ENCODE measurements at regions not wholly inside any gene's neighbourhood (a gene's known extent, or its start where the extent isn't known, plus 50 kb on each side); places are given as distances from the start of the nearest gene placed in this dataset.
A peak's percentile ranks its signal among the peaks of the same experiment; 100 is the strongest.

- Histone ChIP-seq H3K4me1 (ENCODE audit: insufficient read depth, low read length) (no peaks in the 10 kb centered on the region), H3K27ac (ENCODE audit: low read depth, low read length) (no peak overlapping the region), H3K4me3 (ENCODE audit: low read length) (no peak overlapping the region), H3K36me3 (ENCODE audit: insufficient read depth, low read length) (no peaks in the 10 kb centered on the region), H3K27me3 (ENCODE audit: insufficient read depth, low read length, poor library complexity, severe bottlenecking) (no peaks in the 10 kb centered on the region), H3K9me3 (ENCODE audit: low read length) (no peaks in the 10 kb centered on the region)
- H3K27ac Mint-ChIP-seq = no peak overlapping the region
- no peak overlapping the region for H3K4me3 Mint-ChIP-seq
- H3K9me3 Mint-ChIP-seq = peaks cover 2 to 11% (median 3%) of the 10 kb centered on the region in 5 donors
- no peaks in the 10 kb centered on the region for H3K36me3 Mint-ChIP-seq
- CTCF ChIA-PET = no interaction called here
- peaks cover 0 to 1% (median 0%) of the 10 kb centered on the region in 3 donors for H3K4me1 Mint-ChIP-seq
- POLR2A ChIA-PET = no interaction called here
- H3K27me3 Mint-ChIP-seq = peaks cover 3 to 11% of the 10 kb centered on the region in 2 donors
- DNase-seq = no peak
Observed at GRCh38 chr20:19901226-19901625, 115.9 kb upstream of the NAA20 start.

GRCh38 chr20:19903168-19903811 is 113.9 kb upstream of the NAA20 start:
- H3K9me3 ChIP-seq (ENCODE audit: low read length) = no peaks in the 10 kb centered on the region
- Mint-ChIP-seq H3K27me3 (peaks cover 3 to 7% of the 10 kb centered on the region in 2 donors), H3K27ac (peak overlapping the region in 1 of 8 donors; percentile 25), H3K4me1 (peaks cover 0 to 1% (median 0%) of the 10 kb centered on the region in 3 donors), H3K9me3 (peaks cover 2 to 11% (median 3%) of the 10 kb centered on the region in 5 donors), H3K36me3 (no peaks in the 10 kb centered on the region), H3K4me3 (no peak overlapping the region)
- no peaks in the 10 kb centered on the region for H3K4me1 ChIP-seq (ENCODE audit: insufficient read depth, low read length)
- ChIA-PET CTCF (no interaction called here), POLR2A (no interaction called here)
- H3K36me3 ChIP-seq (ENCODE audit: insufficient read depth, low read length) = no peaks in the 10 kb centered on the region
- H3K27ac ChIP-seq (ENCODE audit: low read depth, low read length) = no peak overlapping the region
- H3K4me3 ChIP-seq (ENCODE audit: low read length) = no peak overlapping the region
- no peaks in the 10 kb centered on the region for H3K27me3 ChIP-seq (ENCODE audit: insufficient read depth, low read length, poor library complexity, severe bottlenecking)
- no peak for DNase-seq

GRCh38 chr20:19907326-19908056 is 109.7 kb upstream of the NAA20 start:
- CTCF ChIA-PET = no interaction called here
- H3K27me3 ChIP-seq (ENCODE audit: insufficient read depth, low read length, poor library complexity, severe bottlenecking) = no peaks in the 10 kb centered on the region
- POLR2A ChIA-PET = no interaction called here
- no peak overlapping the region for H3K4me3 ChIP-seq (ENCODE audit: low read length)
- Mint-ChIP-seq H3K4me1 (peaks cover 0 to 1% (median 0%) of the 10 kb centered on the region in 3 donors), H3K27me3 (peaks cover 3 to 6% of the 10 kb centered on the region in 2 donors), H3K36me3 (no peaks in the 10 kb centered on the region), H3K9me3 (peaks cover 0 to 3% (median 0%) of the 10 kb centered on the region in 5 donors), H3K27ac (no peak overlapping the region), H3K4me3 (no peak overlapping the region)
- H3K9me3 ChIP-seq (ENCODE audit: low read length) = no peaks in the 10 kb centered on the region
- DNase-seq = no peak
- H3K4me1 ChIP-seq (ENCODE audit: insufficient read depth, low read length) = no peaks in the 10 kb centered on the region
- H3K27ac ChIP-seq (ENCODE audit: low read depth, low read length) = no peak overlapping the region
- H3K36me3 ChIP-seq (ENCODE audit: insufficient read depth, low read length) = no peaks in the 10 kb centered on the region

- Histone ChIP-seq H3K4me3 (ENCODE audit: low read length) (no peak overlapping the region), H3K27me3 (ENCODE audit: insufficient read depth, low read length, poor library complexity, severe bottlenecking) (no peaks in the 10 kb centered on the region), H3K9me3 (ENCODE audit: low read length) (no peaks in the 10 kb centered on the region), H3K27ac (ENCODE audit: low read depth, low read length) (no peak overlapping the region), H3K4me1 (ENCODE audit: insufficient read depth, low read length) (no peaks in the 10 kb centered on the region), H3K36me3 (ENCODE audit: insufficient read depth, low read length) (no peaks in the 10 kb centered on the region)
- H3K27ac Mint-ChIP-seq = no peak overlapping the region
- no peak for DNase-seq
- H3K9me3 Mint-ChIP-seq = peaks cover 0 to 3% (median 0%) of the 10 kb centered on the region in 5 donors
- H3K4me3 Mint-ChIP-seq = no peak overlapping the region
- POLR2A ChIA-PET = no interaction called here
- H3K36me3 Mint-ChIP-seq = no peaks in the 10 kb centered on the region
- H3K27me3 Mint-ChIP-seq = peaks cover 0 to 6% of the 10 kb centered on the region in 2 donors
- CTCF ChIA-PET = interaction anchor here (0.7 kb wide), 1 partner anchor 216 kb away, joined by 3 read pairs; no protein-coding TSS in a partner anchor
- no peaks in the 10 kb centered on the region for H3K4me1 Mint-ChIP-seq
Observed at GRCh38 chr20:19908576-19908975, 108.6 kb upstream of the NAA20 start.

GRCh38 chr20:19909725-19910124 is 107.4 kb upstream of the NAA20 start:
- Histone ChIP-seq H3K27me3 (ENCODE audit: insufficient read depth, low read length, poor library complexity, severe bottlenecking) (no peaks in the 10 kb centered on the region), H3K27ac (ENCODE audit: low read depth, low read length) (no peak overlapping the region), H3K4me3 (ENCODE audit: low read length) (no peak overlapping the region), H3K36me3 (ENCODE audit: insufficient read depth, low read length) (no peaks in the 10 kb centered on the region), H3K9me3 (ENCODE audit: low read length) (no peaks in the 10 kb centered on the region), H3K4me1 (ENCODE audit: insufficient read depth, low read length) (no peaks in the 10 kb centered on the region)
- Mint-ChIP-seq H3K9me3 (peaks cover 0 to 3% (median 0%) of the 10 kb centered on the region in 5 donors), H3K4me3 (no peak overlapping the region), H3K36me3 (no peaks in the 10 kb centered on the region), H3K4me1 (no peaks in the 10 kb centered on the region), H3K27ac (no peak overlapping the region), H3K27me3 (peaks cover 0 to 4% of the 10 kb centered on the region in 2 donors)
- ChIA-PET POLR2A (no interaction called here), CTCF (no interaction called here)
- DNase-seq = no peak

- H3K27ac Mint-ChIP-seq = no peak overlapping the region
- POLR2A ChIA-PET = no interaction called here
Observed at GRCh38 chr20:19911810-19912382, 105.3 kb upstream of the NAA20 start.

GRCh38 chr20:19913349-19913748 is 103.8 kb upstream of the NAA20 start:
- POLR2A ChIA-PET = no interaction called here
- Histone ChIP-seq H3K27me3 (ENCODE audit: insufficient read depth, low read length, poor library complexity, severe bottlenecking) (no peaks in the 10 kb centered on the region), H3K4me3 (ENCODE audit: low read length) (no peak overlapping the region), H3K4me1 (ENCODE audit: insufficient read depth, low read length) (no peaks in the 10 kb centered on the region), H3K36me3 (ENCODE audit: insufficient read depth, low read length) (no peaks in the 10 kb centered on the region), H3K27ac (ENCODE audit: low read depth, low read length) (no peak overlapping the region), H3K9me3 (ENCODE audit: low read length) (no peaks in the 10 kb centered on the region)
- Mint-ChIP-seq H3K4me3 (no peak overlapping the region), H3K36me3 (no peaks in the 10 kb centered on the region), H3K27ac (no peak overlapping the region), H3K9me3 (peaks cover 0 to 3% (median 0%) of the 10 kb centered on the region in 5 donors), H3K27me3 (peaks cover 11 to 13% of the 10 kb centered on the region in 2 donors), H3K4me1 (peaks cover 0 to 3% (median 0%) of the 10 kb centered on the region in 3 donors)
- DNase-seq = no peak
- CTCF ChIA-PET = no interaction called here

More at GRCh38 chr20:19911810-19912382, 105.3 kb upstream of the NAA20 start:
- H3K9me3 Mint-ChIP-seq = peaks cover 0 to 3% (median 0%) of the 10 kb centered on the region in 5 donors
- Histone ChIP-seq H3K4me3 (ENCODE audit: low read length) (no peak overlapping the region), H3K27ac (ENCODE audit: low read depth, low read length) (no peak overlapping the region), H3K27me3 (ENCODE audit: insufficient read depth, low read length, poor library complexity, severe bottlenecking) (no peaks in the 10 kb centered on the region), H3K4me1 (ENCODE audit: insufficient read depth, low read length) (no peaks in the 10 kb centered on the region), H3K9me3 (ENCODE audit: low read length) (no peaks in the 10 kb centered on the region), H3K36me3 (ENCODE audit: insufficient read depth, low read length) (no peaks in the 10 kb centered on the region)
- H3K36me3 Mint-ChIP-seq = no peaks in the 10 kb centered on the region
- no peak for DNase-seq
- CTCF ChIA-PET = no interaction called here
- no peaks in the 10 kb centered on the region for H3K4me1 Mint-ChIP-seq
- H3K27me3 Mint-ChIP-seq = peaks cover 8 to 9% of the 10 kb centered on the region in 2 donors
- H3K4me3 Mint-ChIP-seq = no peak overlapping the region

- H3K27me3 Mint-ChIP-seq = peaks cover 10 to 13% of the 10 kb centered on the region in 2 donors
- Histone ChIP-seq H3K27ac (ENCODE audit: low read depth, low read length) (no peak overlapping the region), H3K4me1 (ENCODE audit: insufficient read depth, low read length) (no peaks in the 10 kb centered on the region), H3K9me3 (ENCODE audit: low read length) (no peaks in the 10 kb centered on the region), H3K36me3 (ENCODE audit: insufficient read depth, low read length) (no peaks in the 10 kb centered on the region), H3K27me3 (ENCODE audit: insufficient read depth, low read length, poor library complexity, severe bottlenecking) (no peaks in the 10 kb centered on the region), H3K4me3 (ENCODE audit: low read length) (no peak overlapping the region)
- ChIA-PET CTCF (no interaction called here), POLR2A (no interaction called here)
- no peaks in the 10 kb centered on the region for H3K36me3 Mint-ChIP-seq
- DNase-seq = no peak
- H3K4me1 Mint-ChIP-seq = peaks cover 0 to 3% (median 0%) of the 10 kb centered on the region in 3 donors
- H3K27ac Mint-ChIP-seq = no peak overlapping the region
- peaks cover 0 to 2% (median 0%) of the 10 kb centered on the region in 5 donors for H3K9me3 Mint-ChIP-seq
- H3K4me3 Mint-ChIP-seq = no peak overlapping the region
Observed at GRCh38 chr20:19913927-19914614, 103.1 kb upstream of the NAA20 start.
